NCI-H526 (cell line): ENCODE measurements at regions not wholly inside any gene's neighbourhood (a gene's known extent, or its start where the extent isn't known, plus 50 kb on each side); places are given as distances from the start of the nearest gene placed in this dataset.

Experiments used
- DNase-seq, 2 experiments: peaks; one replicate each; lab custom pipeline; 2025; lab: John Stamatoyannopoulos, UW

DNA sequence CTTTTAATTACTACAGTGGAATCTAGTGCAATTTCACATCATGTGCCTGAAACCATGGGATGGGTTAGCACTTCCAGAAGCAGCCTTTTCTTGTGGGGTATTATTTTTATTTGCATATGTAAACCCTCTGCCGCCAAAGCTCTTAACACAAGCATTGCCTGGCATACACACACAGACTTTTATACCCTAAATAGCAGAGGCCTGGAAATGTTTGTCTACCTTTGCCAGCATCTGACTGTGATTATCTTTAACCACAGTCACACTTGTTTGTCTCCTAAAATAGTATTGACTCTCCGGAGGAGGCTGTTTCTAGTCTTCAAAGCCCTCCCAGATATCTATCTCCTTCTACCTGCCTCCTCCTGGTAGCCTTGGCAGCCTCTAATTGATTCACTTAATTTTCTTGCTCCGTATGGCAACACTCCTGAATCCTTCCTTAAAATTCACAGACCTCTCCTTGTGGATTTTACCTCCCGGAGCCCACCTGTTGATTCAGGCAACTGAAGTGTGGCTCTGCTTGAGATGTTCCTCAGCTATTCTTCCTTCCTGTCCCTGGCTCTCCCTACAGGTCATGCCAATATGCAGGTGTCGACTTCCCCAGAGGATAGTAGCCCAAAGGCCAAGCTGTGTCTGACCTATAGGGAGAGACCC lies 127.1 kb upstream of the UMPS start:
- DNase-seq = peak; percentile 33 to 40

DNA sequence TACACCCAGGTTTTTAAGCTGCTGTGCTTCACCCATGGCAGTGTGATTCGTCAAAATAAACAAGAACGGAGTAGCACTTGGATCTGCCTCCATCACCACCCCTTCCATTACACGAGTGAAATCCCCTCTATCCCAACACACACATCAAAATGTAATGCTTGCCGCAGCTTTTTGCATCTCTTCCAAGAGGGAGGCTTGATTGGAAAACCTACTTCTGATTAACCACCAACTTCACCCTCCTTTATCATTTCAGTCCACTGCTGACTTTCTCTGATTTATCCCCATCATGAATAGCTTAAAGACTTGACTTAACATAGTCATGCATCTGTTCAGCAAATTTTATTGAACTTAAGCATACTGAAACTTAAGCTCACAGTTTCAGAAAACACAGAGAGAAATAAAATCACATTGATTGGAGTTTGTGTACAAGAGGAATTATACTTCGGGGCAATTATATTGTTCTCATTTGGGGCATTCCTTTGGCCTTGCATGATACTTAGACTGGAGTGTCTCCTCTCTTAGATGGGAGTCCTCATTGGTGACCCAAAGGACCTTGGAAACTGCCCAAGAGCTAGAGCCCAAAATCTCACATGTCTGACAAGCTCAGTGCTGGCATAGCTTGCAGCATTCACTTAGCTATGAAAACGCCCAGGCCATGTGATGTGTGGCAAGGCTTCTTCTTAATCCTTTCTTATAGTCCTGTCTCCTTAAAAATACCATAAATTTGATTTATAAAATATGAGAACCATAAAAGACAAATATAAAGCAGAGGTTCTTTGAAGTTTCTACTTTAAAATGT lies 124.3 kb upstream of the UMPS start:
- no peak for DNase-seq

DNA sequence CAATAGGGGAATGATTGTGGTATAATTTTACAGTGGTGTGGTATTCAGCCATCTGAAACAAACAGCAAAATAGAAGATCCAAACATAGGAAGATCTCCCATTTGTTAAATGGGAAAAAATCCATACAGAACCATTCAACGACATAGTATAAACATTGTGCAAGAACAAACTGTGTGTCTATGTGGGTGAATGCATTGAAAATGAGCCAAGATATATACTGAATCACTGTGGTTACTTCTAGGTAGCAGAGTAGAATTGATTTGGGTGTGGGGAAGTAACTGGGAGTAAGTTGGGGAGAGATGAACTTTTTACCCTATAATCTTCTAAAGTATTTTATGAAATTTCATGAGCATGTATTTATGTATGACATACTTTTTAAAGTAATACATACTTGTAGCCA lies 123.1 kb upstream of the UMPS start:
- DNase-seq = no peak

DNA sequence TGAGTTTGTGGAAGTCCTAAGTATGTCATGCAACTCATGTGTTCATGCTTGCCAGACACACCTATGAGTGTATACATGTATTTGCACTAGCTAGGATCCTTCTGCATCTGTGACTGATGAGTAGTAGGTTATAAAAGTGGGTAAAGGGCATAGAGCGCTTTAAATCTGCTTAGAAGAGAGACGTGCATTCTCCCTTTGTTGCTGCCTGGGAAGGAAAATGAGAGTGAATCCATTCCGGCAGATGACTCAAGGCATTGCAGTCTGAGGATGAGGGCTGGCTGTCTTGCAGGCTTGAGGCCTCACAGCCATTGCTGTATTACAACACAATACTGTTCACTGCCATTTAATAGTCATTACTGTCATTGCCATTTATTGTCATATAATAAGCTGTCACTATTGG lies 120.8 kb upstream of the UMPS start:
- no peak for DNase-seq

DNA sequence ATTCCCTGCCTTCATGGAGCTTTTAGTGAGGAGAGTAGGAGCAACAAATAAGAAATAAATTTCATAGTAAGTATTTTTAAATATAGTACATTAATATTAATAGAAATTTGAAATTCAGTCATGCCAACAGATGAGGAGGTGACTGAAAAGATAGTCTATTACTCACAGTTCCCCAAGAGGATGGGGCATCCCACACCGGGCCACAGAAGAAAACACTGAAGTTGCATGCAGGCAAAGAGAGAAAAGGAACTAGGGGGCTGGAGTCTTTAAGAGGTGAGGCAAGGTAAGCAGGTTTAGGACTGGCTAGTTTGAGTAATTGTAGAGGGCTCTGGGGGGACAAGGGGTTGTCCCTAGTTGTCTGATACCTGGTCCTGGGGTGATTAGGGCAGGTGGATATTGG lies 120.1 kb upstream of the UMPS start:
- DNase-seq = no peak

DNA sequence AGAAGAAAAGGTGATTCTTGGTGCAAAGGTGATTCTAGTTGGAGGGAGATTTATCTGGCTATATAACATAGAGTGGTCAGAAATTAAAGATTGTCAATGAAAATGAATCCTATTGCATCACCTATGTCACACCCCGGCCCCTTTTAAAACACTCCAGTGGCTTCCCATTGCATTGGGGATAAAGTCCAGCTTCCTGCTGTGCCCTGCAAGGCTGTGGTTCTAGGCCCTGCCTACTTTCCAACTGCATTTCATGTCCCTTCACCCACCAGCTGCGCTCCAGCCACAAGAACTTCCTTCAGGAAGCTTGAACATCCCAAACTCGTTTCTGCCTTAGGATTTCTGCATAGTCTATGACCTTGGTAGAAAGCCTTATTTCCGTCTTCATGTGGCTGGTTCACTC lies 118.7 kb upstream of the UMPS start:
- DNase-seq = no peak

DNA sequence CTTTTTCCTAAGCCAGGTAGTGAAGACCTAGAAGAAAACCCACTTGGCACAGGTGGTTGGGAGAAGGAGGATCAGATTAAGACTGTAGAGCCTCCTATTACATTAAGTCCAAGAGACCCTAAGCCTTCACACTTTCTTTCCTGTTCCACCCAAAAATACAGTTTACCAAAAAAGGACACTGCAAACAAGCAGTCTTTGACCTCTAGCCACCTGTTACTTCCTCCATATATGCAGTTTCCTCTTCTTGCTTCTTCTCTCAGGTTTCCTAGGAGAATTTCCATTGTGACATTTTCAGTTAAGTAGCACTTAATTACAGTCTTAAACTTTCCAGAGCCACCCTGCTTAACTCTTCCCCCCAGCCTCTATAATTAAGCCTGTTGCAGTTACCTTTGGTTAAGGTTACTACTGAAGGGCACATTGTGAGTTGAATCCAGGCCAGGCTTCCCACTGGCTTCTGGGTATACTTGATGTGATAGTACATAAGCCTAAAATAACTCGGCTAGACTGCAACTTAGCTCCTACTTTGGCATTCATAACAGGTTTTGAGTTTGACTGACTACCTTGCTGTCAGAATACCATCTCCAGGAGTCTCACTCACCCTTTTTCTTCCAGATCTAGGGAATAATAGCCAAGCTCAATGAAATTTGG lies 114.2 kb upstream of the UMPS start:
- DNase-seq = no peak

DNA sequence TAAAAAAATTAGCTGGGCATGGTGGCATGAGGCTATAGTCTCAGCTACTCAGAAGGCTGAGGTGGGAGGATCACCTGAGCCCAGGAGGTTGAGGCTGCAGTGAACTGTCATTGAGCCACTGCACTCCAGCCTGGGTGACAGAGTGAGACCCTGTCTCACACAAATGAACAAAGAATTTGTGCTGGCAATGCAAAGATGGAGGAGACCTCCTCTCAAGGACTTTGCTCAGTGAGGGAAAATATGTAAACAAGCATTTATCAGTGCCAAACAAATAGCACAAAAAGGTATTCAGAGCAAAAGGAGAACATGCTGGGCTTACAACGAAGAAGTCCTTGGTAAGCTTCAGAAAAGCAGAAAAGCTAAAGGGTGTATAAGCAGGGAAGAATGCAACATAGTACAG lies 113.1 kb upstream of the UMPS start:
- DNase-seq = no peak

DNA sequence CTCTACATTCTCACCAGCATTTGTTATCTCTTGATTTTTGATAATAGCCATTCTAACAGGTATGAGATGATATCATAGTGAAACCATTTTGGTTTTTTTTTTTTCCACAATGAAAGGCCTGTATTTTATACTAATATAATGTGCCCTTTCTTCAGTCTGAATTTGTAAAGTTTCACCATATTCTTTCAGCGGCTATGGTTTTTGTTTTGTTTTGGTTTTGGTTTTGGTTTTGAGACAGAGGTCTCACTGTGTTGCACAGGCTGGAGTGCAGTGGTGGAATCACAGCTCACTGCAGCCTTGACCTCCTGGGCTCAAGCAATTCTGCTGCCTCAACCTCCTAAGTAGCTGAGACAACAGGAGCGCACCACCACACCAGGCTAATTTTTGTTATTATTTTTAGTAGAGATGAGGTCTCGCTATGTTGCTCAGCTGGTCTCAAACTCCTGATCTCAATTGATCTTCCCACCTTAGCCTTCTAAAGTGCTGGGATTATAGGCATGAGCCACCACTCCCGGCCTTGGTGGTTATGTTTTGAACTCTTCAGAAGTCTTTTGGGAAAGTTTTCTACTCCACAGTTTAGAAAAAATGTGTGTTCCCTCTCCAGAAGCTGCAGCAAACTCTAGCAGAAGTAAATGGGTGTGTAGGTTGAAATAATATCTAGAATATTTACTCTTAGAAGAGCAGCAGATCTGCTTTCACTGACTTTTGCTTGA lies 110.2 kb upstream of the UMPS start:
- no peak for DNase-seq

DNA sequence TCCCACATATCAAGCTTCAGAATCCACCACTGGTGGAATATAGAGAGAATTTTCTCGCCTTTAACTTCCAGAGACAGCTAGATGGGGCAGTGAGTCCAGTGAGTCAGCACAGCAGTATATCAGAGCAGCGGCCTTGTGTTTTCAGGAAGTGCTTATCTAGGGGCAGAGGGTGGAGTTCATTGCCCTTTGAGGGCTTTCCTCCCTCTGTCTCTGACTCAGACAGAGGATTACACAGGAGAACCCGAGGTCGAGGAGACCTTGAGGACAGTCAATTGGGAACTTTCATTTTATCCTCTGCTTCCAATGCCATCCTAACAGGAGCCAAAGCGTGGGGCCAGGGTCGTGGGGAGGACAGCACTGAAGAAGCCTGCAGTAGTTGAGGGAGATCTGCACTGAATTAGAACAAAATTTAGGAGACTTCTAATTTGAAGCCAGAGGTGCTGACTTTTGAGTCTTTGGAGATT lies 109.6 kb upstream of the UMPS start:
- no peak for DNase-seq

DNA sequence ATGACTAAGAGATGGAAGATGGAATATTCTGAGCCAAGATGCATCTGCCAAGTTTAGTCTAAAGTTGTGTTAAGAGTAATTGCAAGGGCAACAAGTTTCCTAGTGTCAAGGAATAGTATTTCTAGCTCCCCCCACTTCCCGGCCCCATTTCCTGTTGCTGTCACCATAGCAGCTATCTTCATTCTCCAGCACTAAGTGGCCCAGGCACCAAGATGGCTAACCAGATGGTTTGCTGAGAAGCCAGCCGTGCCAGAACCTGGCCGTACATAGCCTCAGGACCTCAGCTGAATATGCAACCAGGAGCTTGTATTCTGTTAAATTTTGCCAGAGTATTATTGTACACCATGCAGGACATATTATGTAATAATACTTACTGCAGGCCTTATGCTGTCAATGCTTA lies 108.8 kb upstream of the UMPS start:
- DNase-seq = no peak

DNA sequence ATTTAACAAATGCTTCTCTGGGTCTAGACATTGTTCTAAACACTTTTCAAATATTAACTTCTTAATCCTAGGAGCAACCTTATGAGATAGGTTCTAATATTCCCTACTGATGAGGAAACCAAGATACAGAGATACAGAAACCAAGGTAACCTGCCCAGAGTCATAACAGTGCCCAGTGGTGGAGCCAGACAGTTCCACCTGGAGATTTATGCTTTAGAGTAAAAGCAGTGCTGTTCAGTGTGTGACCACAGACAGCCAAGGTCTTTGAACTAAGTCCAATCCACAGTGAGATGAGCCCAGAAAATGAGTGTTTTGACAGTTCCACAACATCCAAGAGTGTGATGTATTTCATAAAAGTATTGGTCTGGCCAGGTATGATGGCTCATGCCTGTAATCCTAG lies 105.2 kb upstream of the UMPS start:
- DNase-seq = no peak

DNA sequence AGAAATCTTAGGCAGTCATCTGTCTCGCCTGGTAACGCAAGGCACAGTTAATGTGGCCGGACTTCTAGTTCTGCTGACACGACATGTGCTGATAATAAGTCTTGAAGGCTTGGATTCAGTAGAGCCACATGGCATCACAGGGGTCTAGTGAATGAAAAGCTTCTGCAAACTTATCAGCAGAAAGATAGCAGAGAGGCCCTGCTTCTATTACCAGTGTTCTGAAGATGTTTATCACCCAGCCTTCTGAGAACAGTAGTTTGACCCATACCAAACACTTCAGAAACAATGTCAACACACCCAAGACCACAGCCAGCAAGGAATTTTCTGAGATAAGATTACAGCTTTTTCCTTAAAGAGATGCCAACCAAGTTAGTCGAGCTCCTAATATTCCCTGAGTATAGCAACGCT lies 102.7 kb upstream of the UMPS start:
- DNase-seq = no peak

DNA sequence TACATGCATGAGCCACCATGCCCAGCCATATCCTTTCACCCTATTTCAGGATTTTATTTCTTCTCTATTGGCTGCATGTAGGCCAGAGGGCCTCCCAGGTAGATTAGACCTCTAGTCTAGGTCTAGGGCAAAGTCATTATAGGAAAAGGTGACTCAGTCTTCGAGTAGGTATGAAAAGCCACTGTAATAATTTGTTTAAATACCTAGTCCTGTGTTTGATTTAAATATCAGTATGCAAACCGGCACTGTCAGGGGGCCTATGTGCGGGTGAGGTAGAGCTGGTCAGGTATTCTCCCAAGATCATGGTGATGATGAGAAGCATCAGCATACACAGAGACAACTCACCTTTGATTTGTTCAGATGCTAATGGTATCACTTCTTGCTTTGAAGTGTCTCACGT lies 101.4 kb upstream of the UMPS start:
- peak; percentile 85 to 89 for DNase-seq

DNA sequence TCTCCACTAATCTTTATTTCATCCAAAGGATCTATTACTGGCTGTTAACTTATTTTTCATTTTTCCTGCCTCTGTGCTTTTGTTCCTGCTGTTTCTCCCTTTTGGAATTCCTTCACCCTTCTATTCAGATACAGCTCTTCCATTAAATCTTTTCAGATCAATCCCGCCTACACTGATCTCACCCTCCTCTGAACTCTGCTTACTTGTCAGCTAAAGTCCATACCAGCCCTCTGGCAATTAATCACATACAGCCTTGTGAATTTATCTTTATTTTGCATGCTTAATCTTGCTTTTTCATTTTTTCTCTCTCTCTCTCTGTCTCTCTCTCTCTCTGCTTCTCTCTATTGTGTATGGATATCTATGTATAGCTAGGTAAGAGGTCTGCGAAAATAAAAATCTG lies 100.8 kb upstream of the UMPS start:
- no peak for DNase-seq

DNA sequence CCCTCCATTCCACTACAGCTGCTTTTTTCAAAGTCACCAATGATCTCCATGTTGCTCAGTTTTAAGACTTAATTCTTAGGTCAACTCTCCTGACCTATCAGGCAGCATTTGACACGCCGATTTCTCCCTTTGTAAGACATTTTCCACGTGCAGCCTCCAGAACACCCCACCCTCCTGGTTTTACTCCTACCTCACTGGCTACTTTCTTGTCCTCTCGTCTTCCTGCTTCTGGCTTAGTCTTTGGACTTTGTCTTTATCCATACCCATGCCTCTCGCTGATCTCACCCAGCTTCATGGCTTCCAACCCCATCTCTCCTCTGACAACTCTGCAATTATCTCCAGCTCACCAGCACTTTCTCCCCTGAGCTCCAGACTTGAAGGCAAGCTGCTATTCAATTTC lies 99.3 kb upstream of the UMPS start:
- DNase-seq = no peak

DNA sequence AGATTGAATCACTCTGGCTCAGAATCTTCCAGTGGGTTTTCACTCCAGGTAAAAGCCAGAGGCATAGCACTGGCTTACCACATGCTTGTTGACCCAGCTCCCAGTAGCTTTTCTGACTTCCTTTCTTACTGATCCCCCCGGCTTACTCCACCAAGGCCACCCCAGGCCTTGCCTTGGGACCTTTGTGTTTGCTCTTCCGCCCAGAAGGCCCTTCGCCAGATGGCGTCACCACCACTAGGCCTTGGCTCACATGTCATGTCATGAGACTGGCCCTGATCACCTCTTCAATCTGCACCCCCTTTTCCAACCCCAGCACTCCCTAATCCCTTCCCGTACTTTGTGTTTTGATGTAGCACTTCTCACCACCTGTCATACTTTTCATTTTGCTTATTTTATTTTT lies 98.5 kb upstream of the UMPS start:
- DNase-seq = no peak

DNA sequence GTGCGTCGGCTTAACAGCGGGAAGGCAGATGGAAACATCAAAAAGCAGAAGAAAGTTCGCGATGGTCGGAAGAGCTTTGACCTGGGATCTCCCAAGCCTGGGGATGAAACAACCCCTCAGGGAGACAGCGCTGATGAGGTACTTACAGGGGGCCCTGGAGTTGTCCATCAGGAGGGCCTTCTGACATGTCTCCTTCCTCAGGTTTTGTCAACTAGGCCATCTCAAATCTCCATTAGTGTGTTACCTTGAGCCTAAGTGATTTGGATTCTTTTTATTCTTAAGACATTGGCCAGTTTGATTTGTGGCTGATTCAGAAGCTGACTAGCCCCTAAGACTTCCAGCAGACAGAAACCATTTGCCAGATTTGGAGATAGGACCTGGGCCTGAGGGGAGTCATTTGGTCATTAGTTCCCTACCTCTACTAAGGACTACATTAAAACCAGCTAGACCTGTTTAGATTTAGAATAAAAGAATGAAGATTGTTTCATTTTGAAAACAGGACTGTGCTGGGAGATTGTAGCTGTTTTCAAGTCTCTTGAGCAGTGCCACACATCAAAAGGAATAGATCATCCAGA lies 97.6 kb upstream of the UMPS start:
- no peak for DNase-seq

DNA sequence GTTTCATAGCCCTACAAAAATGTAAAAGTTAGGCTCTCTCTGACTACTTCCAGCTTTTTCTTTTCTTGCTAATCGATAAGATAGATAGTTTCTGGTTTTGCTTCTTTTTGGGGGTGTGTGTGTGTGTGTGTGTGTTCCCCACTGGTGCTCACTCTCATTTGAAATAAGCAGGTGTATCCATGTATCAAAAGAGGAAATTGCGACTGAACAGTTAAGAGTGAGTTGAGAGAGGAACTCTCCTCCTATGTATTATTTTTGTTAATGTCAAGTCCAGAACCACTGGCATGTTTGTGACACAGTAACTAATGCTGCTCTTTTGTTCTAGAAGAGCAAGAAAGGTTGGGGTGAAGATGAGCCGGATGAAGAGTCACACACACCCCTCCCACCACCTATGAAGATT lies 96.7 kb upstream of the UMPS start:
- DNase-seq = no peak

DNA sequence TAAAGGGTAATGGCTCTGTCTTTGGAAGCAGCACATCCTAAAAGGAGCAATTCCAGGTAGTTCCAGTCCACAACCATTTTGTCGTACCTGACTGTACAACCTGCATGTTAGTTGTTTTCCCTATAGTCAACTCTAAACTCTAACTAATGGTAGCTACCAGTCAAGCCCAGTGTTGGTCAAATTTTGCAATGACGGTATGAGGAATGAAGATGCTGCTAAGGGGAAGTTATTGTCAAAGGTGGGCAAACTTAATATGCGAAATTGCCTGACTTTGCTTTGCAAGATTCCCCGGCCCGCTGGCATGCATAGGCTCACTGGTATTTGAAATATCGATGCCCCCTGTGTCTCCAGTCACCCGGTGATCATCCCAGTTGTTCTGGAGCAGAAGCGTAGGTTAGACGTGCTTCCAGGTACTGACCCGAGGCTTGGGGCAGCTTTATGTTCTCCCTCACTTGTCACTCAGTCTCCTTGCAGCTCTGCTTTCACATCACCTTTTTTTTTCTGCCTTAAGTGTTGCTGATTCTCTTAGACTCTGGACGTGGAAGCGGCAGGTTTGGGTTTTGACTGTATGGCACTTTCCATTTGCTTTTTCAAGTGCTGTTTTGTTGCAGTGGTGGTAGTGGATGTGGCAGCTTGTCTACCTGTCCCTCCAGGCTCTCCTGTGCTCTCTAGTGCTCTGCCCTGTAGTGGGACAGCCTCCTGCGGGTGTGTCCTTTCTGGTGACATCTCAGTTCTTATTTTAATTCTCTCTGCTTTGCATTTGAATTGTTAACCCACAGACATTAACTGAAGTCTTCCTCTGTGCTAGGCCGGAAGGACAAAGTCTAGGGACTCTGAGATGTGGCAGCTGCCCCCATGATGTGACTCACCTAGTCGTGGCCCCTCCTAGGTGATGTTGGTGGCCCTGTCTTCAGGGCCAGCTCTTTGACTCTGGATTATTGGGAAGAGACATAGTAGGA lies 95.8 kb upstream of the UMPS start:
- DNase-seq = peak; percentile 15 to 46

DNA sequence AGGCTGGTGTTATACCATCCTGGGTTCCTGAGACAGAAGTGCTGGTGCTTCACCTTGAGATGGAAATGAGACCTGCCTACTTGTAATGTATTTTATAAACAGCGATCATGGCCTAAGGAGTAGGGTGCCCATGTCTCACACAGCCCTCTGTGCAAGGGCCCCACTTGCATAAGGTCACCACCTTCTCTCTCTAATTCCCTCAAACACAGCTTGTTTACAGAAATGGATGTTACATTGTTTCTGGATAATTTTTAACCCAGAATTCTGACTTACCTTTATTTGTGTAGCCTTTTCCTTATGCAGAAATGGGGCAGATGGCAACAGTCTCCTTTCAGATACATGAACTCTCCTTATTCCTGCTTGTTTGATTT lies 95.1 kb upstream of the UMPS start:
- DNase-seq = no peak
